ENCODE measurements at regions not wholly inside any gene's neighbourhood (a gene's known extent, or its start where the extent isn't known, plus 50 kb on each side); places are given as distances from the start of the nearest gene placed in this dataset.

- TF ChIP-seq EP300 (IDR thresholded peaks at IDR 0.05) (no peak), POLR2AphosphoS5 (IDR thresholded peaks at IDR 0.05) (no peak)
- TF ChIP-seq, protein P1, sequence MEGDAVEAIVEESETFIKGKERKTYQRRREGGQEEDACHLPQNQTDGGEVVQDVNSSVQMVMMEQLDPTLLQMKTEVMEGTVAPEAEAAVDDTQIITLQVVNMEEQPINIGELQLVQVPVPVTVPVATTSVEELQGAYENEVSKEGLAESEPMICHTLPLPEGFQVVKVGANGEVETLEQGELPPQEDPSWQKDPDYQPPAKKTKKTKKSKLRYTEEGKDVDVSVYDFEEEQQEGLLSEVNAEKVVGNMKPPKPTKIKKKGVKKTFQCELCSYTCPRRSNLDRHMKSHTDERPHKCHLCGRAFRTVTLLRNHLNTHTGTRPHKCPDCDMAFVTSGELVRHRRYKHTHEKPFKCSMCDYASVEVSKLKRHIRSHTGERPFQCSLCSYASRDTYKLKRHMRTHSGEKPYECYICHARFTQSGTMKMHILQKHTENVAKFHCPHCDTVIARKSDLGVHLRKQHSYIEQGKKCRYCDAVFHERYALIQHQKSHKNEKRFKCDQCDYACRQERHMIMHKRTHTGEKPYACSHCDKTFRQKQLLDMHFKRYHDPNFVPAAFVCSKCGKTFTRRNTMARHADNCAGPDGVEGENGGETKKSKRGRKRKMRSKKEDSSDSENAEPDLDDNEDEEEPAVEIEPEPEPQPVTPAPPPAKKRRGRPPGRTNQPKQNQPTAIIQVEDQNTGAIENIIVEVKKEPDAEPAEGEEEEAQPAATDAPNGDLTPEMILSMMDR (IDR thresholded peaks at IDR 0.05), result no peak
These were observed 547.2 kb upstream of the ACO1 start for GRCh38 chr9:31837211-31837610.

Measured in sigmoid colon (tissue), 4 donors.